ENCODE measurements at regions not wholly inside any gene's neighbourhood (a gene's known extent, or its start where the extent isn't known, plus 50 kb on each side); places are given as distances from the start of the nearest gene placed in this dataset.

- no peak overlapping the region for H3K4me3 ChIP-seq (ENCODE audit: low read depth, low read length)
- in situ Hi-C loops (cut with HindIII; ENCODE audit: low sequenced_read_pairs), result no loop called here
- DNase-seq (ENCODE audit: low read depth), result no peak
- no peak for TF ChIP-seq CTCF (IDR thresholded peaks at IDR 0.05; ENCODE audit: low read depth, low read length, missing control alignments)
Measured at GRCh38 chr20:40767615-40767924, 78.5 kb upstream of the MAFB start.

- H3K4me3 ChIP-seq (ENCODE audit: low read depth, low read length), result no peak overlapping the region
- no peak for DNase-seq (ENCODE audit: low read depth)
- TF ChIP-seq CTCF (IDR thresholded peaks at IDR 0.05; ENCODE audit: low read depth, low read length, missing control alignments), result no peak
- in situ Hi-C loops (cut with HindIII; ENCODE audit: low sequenced_read_pairs), result no loop called here
Measured at GRCh38 chr20:40768105-40768504, 79.1 kb upstream of the MAFB start.

GRCh38 chr20:40769677-40770285 lies 80.7 kb upstream of the MAFB start:
- no peak for TF ChIP-seq CTCF (IDR thresholded peaks at IDR 0.05; ENCODE audit: low read depth, low read length, missing control alignments)
- no peak overlapping the region for H3K4me3 ChIP-seq (ENCODE audit: low read depth, low read length)
- no peak for DNase-seq (ENCODE audit: low read depth)
- in situ Hi-C loops (cut with HindIII; ENCODE audit: low sequenced_read_pairs), result no loop called here

- in situ Hi-C loops (cut with HindIII; ENCODE audit: low sequenced_read_pairs), result no loop called here
- TF ChIP-seq CTCF (IDR thresholded peaks at IDR 0.05; ENCODE audit: low read depth, low read length, missing control alignments), result no peak
- DNase-seq (ENCODE audit: low read depth), result no peak
- no peak overlapping the region for H3K4me3 ChIP-seq (ENCODE audit: low read depth, low read length)
Measured at GRCh38 chr20:40770564-40771307, 81.7 kb upstream of the MAFB start.

- DNase-seq (ENCODE audit: low read depth), result no peak
- in situ Hi-C loops (cut with HindIII; ENCODE audit: low sequenced_read_pairs), result no loop called here
Measured at GRCh38 chr20:40771308-40771610, 82.2 kb upstream of the MAFB start.

GRCh38 chr20:40771848-40772511 lies 82.9 kb upstream of the MAFB start:
- DNase-seq (ENCODE audit: low read depth), result no peak
- no peak overlapping the region for H3K4me3 ChIP-seq (ENCODE audit: low read depth, low read length)
- in situ Hi-C loops (cut with HindIII; ENCODE audit: low sequenced_read_pairs), result no loop called here
- no peak for TF ChIP-seq CTCF (IDR thresholded peaks at IDR 0.05; ENCODE audit: low read depth, low read length, missing control alignments)

More at GRCh38 chr20:40771308-40771610, 82.2 kb upstream of the MAFB start:
- no peak overlapping the region for H3K4me3 ChIP-seq (ENCODE audit: low read depth, low read length)
- TF ChIP-seq CTCF (IDR thresholded peaks at IDR 0.05; ENCODE audit: low read depth, low read length, missing control alignments), result no peak
